WTC11 (cell line): ENCODE measurements at regions not wholly inside any gene's neighbourhood (a gene's known extent, or its start where the extent isn't known, plus 50 kb on each side); places are given as distances from the start of the nearest gene placed in this dataset.

Experiments used
- ATAC-seq: fragments of 200-7000 bp; cut with Tn5 transposase; 2 replicates; pipeline ENCODE4 v1.10.0; 2021; ENCODE audit warnings: mild to moderate bottlenecking, moderate library complexity
- CTCF ChIA-PET: fragments of 300-600 bp; sonication (Branson Sonifier 250); formaldehyde crosslinking; loops from one replicate; lab custom pipeline; 2021; ENCODE audit warnings: antibody characterized with exemption; lab: Charles Lee
- POLR2A ChIA-PET: fragments of 350-600 bp; sonication (Branson Sonifier 250); formaldehyde crosslinking; loops from one replicate; lab custom pipeline; 2021; ENCODE audit warnings: antibody characterized with exemption; lab: Charles Lee
- DNase-seq: peaks from one replicate; pipeline ENCODE4 v3.0.0; 2021; ENCODE audit warnings: low spot score
- H3K27ac Mint-ChIP-seq: 2 replicates; pipeline ENCODE4 v1.8.0; 2021; ENCODE audit warnings: mixed read lengths
- H3K27me3 Mint-ChIP-seq: 2 replicates; pipeline ENCODE4 v1.8.0; 2021; ENCODE audit warnings: low read depth, mild to moderate bottlenecking, moderate library complexity, mixed read lengths
- H3K36me3 Mint-ChIP-seq: 2 replicates; pipeline ENCODE4 v1.8.0; 2021; ENCODE audit warnings: mixed read lengths
- H3K4me1 Mint-ChIP-seq: 2 replicates; pipeline ENCODE4 v1.8.0; 2022; ENCODE audit warnings: mixed read lengths
- H3K4me3 Mint-ChIP-seq: 2 replicates; pipeline ENCODE4 v1.8.0; 2021; ENCODE audit warnings: mild to moderate bottlenecking, moderate library complexity, mixed read lengths
- H3K9me3 Mint-ChIP-seq: 2 replicates; pipeline ENCODE4 v1.8.0; 2021; ENCODE audit warnings: mixed read lengths
- AFF4 ChIP-seq: sonication (generic); formaldehyde crosslinking; IDR thresholded peaks from 2 replicates; pipeline ENCODE4 v1.8.1; 2023; ENCODE audit warnings: mild to moderate bottlenecking, missing genetic modification reagents, borderline replicate concordance
- ATF2 ChIP-seq: sonication (generic); formaldehyde crosslinking; IDR thresholded peaks from 2 replicates; pipeline ENCODE4 v1.8.1; 2022; ENCODE audit warnings: low read depth, missing genetic modification reagents, borderline replicate concordance
- CDX4 ChIP-seq: fragments of 250-450 bp; sonication (Bioruptor Pico); IDR thresholded peaks from 2 replicates; pipeline ENCODE4 v1.9.0; 2021; ENCODE audit warnings: moderate library complexity, mild to moderate bottlenecking, inconsistent platforms, borderline replicate concordance
- CREB1 ChIP-seq: sonication (generic); formaldehyde crosslinking; IDR thresholded peaks from 2 replicates; pipeline ENCODE4 v1.8.0; 2023; ENCODE audit warnings: mild to moderate bottlenecking, missing genetic modification reagents
- ESRRA ChIP-seq: sonication (generic); formaldehyde crosslinking; IDR thresholded peaks from 2 replicates; pipeline ENCODE4 v1.8.1; 2022; ENCODE audit warnings: mild to moderate bottlenecking, missing genetic modification reagents, borderline replicate concordance
- IRF1 ChIP-seq: sonication (generic); formaldehyde crosslinking; IDR thresholded peaks from 2 replicates; pipeline ENCODE4 v1.8.0; 2023; ENCODE audit warnings: missing genetic modification reagents
- JAZF1 ChIP-seq: fragments of 250-450 bp; sonication (Bioruptor Pico); IDR thresholded peaks from 2 replicates; pipeline ENCODE4 v1.9.0; 2021; ENCODE audit warnings: moderate library complexity, mild to moderate bottlenecking, inconsistent platforms
- MXD4 ChIP-seq: fragments of 250-450 bp; sonication (Bioruptor Pico); IDR thresholded peaks from 2 replicates; pipeline ENCODE4 v1.8.0; 2021; ENCODE audit warnings: mild to moderate bottlenecking, moderate library complexity, borderline replicate concordance
- NFYB ChIP-seq: sonication (generic); formaldehyde crosslinking; conservative IDR thresholded peaks from 2 replicates; pipeline ENCODE4 v1.8.0; 2022; ENCODE audit warnings: low read depth, missing genetic modification reagents
- OVOL2 ChIP-seq: fragments of 250-450 bp; sonication (Bioruptor Pico); IDR thresholded peaks from 2 replicates; pipeline ENCODE4 v1.9.0; 2021; ENCODE audit warnings: mild to moderate bottlenecking, borderline replicate concordance
- PRRX2 ChIP-seq: fragments of 250-450 bp; sonication (Bioruptor Pico); IDR thresholded peaks from 2 replicates; pipeline ENCODE4 v1.8.0; 2021; ENCODE audit warnings: mild to moderate bottlenecking
- SP1 ChIP-seq: sonication (generic); formaldehyde crosslinking; conservative IDR thresholded peaks from 2 replicates; pipeline ENCODE4 v1.8.1; 2022; ENCODE audit warnings: missing genetic modification reagents
- USF2 ChIP-seq: sonication (generic); formaldehyde crosslinking; IDR thresholded peaks from 2 replicates; pipeline ENCODE4 v1.8.1; 2023; ENCODE audit warnings: mild to moderate bottlenecking, missing genetic modification reagents, moderate library complexity
- ZNF138 ChIP-seq: sonication (generic); formaldehyde crosslinking; conservative IDR thresholded peaks from 2 replicates; pipeline ENCODE4 v1.8.1; 2022; ENCODE audit warnings: mild to moderate bottlenecking, moderate library complexity, missing genetic modification reagents
- ZNF281 ChIP-seq: sonication (generic); formaldehyde crosslinking; IDR thresholded peaks from 2 replicates; pipeline ENCODE4 v1.8.0; 2023; ENCODE audit warnings: mild to moderate bottlenecking, missing genetic modification reagents
- ZNF317 ChIP-seq: sonication (generic); formaldehyde crosslinking; IDR thresholded peaks from 2 replicates; pipeline ENCODE4 v1.8.1; 2023; ENCODE audit warnings: low read depth, mild to moderate bottlenecking, moderate library complexity, missing genetic modification reagents, borderline replicate concordance
- ZNF423 ChIP-seq: fragments of 250-450 bp; sonication (Bioruptor Pico); IDR thresholded peaks from 2 replicates; pipeline ENCODE4 v2.1.2; 2022; ENCODE audit warnings: mild to moderate bottlenecking, moderate library complexity
- ZSCAN18 ChIP-seq: fragments of 250-450 bp; sonication (Bioruptor Pico); IDR thresholded peaks from 2 replicates; pipeline ENCODE4 v2.1.2; 2022; ENCODE audit warnings: mild to moderate bottlenecking, moderate library complexity

- no peak overlapping the region for H3K4me3 Mint-ChIP-seq
- DNase-seq, result no peak
- H3K27ac Mint-ChIP-seq, result no peak overlapping the region
- ChIA-PET POLR2A (no interaction called here), CTCF (no interaction called here)
- no peak for ATAC-seq
- H3K4me1 Mint-ChIP-seq, result no peaks in the 10 kb centered on the region
- H3K9me3 Mint-ChIP-seq, result no peaks in the 10 kb centered on the region
- H3K27me3 Mint-ChIP-seq, result no peaks in the 10 kb centered on the region
- TF ChIP-seq IRF1 (CRISPR knock-in tag) (no peak), ZNF138 (no peak), ZNF423 (no peak), PRRX2 (CRISPR knock-in tag) (no peak), ESRRA (no peak), AFF4 (CRISPR knock-in tag) (no peak), CREB1 (no peak), CDX4 (CRISPR knock-in tag) (no peak), ATF2 (CRISPR knock-in tag) (no peak), USF2 (CRISPR knock-in tag) (no peak), ZSCAN18 (CRISPR knock-in tag) (no peak), MXD4 (CRISPR knock-in tag) (no peak), SP1 (no peak), OVOL2 (CRISPR knock-in tag) (no peak), ZNF317 (CRISPR knock-in tag) (no peak), NFYB (CRISPR knock-in tag) (no peak), JAZF1 (CRISPR knock-in tag) (no peak)
- TF ChIP-seq, all 79 proteins: peak for 0
- H3K36me3 Mint-ChIP-seq, result no peaks in the 10 kb centered on the region
Measured at GRCh38 chr4:44914223-44914622, 187.9 kb upstream of the GNPDA2 start.

- no peaks in the 10 kb centered on the region for H3K4me1 Mint-ChIP-seq
- no peaks in the 10 kb centered on the region for H3K9me3 Mint-ChIP-seq
- ChIA-PET POLR2A (no interaction called here), CTCF (no interaction called here)
- no peak for DNase-seq
- no peak overlapping the region; the same call in 1 of the 2 replicates for H3K27ac Mint-ChIP-seq
- H3K36me3 Mint-ChIP-seq, result no peaks in the 10 kb centered on the region
- H3K27me3 Mint-ChIP-seq, result no peaks in the 10 kb centered on the region
- no peak for ATAC-seq
- H3K4me3 Mint-ChIP-seq, result no peak overlapping the region
- no peak for TF ChIP-seq ZNF281 (CRISPR knock-in tag)
- TF ChIP-seq IRF1 (CRISPR knock-in tag), result no peak
Measured at GRCh38 chr4:44912980-44913379, 186.6 kb upstream of the GNPDA2 start.
